ENCODE measurements at regions not wholly inside any gene's neighbourhood (a gene's known extent, or its start where the extent isn't known, plus 50 kb on each side); places are given as distances from the start of the nearest gene placed in this dataset.

GRCh38 chr9:711761-712553 lies 129.5 kb upstream of the DMRT1 start (continued):
- TF ChIP-seq SIN3A (IDR thresholded peaks at IDR 0.05; ENCODE audit: low read depth, low read length) (no peak), NR2C1 (IDR thresholded peaks at IDR 0.05) (no peak), CTCF (IDR thresholded peaks at IDR 0.05 in 2 of 3, conservative IDR thresholded peaks at IDR 0.05 in 1 of 3; ENCODE audit: control insufficient read depth in 2 of 3, extremely low read depth in 1 of 3, insufficient read depth in 1 of 3, low read depth in 3 of 3, low read length in 3 of 3) (no peak), MTA3 (IDR thresholded peaks at IDR 0.05; ENCODE audit: borderline replicate concordance, low read length) (no peak)

- WGBS (ENCODE audit: insufficient coverage, insufficient replicate concordance, low lambda C conversion rate, missing lambda C conversion rate), result 61% methylated on average over 16 of the region's 16 CpGs
- RAD21 ChIA-PET (ENCODE audit: unreplicated experiment), result no interaction called here
- TF ChIP-seq NRF1 (conservative IDR thresholded peaks at IDR 0.05; ENCODE audit: low read depth, low read length) (no peak), IRF3 (IDR thresholded peaks at IDR 0.05) (no peak), RB1 (IDR thresholded peaks at IDR 0.05; ENCODE audit: borderline replicate concordance) (no peak), BMI1 (IDR thresholded peaks at IDR 0.05; ENCODE audit: borderline replicate concordance) (no peak), SMARCA5 (IDR thresholded peaks at IDR 0.05) (no peak), IKZF1 (conservative IDR thresholded peaks at IDR 0.05) (no peak), ELK1 (IDR thresholded peaks at IDR 0.05; ENCODE audit: low read depth, low read length) (no peak), YBX1 (IDR thresholded peaks at IDR 0.05) (no peak), MEF2A (IDR thresholded peaks at IDR 0.05; ENCODE audit: insufficient read depth, low read depth, low read length) (no peak), PRDM15 (CRISPR knock-in tag; IDR thresholded peaks at IDR 0.05) (no peak)
Observed at GRCh38 chr9:712643-713042, 128.9 kb upstream of the DMRT1 start.

More at GRCh38 chr9:712643-713042, 128.9 kb upstream of the DMRT1 start:
- in situ Hi-C loops (cut with MboI), result no loop called here
- no peaks in the 10 kb centered on the region for H3K79me2 ChIP-seq (ENCODE audit: control insufficient read depth, insufficient read depth, low read length)
- FAIRE-seq (no peak), ATAC-seq (no peak), DNase-seq (ENCODE audit: low read depth, low spot score) (no peak)
- ChIA-PET CTCF (no interaction called here), SMC1A (ENCODE audit: uncharacterized antibody, unreplicated experiment) (no interaction called here), POLR2A (no interaction called here)
- H2AFZ ChIP-seq (ENCODE audit: control insufficient read depth, low read depth, low read length), result no peak overlapping the region
- H3K9ac ChIP-seq (ENCODE audit: control insufficient read depth, insufficient read depth, low read length), result no peak overlapping the region
- H3K4me3 ChIP-seq, result no peak overlapping the region
- no peak overlapping the region for H3K4me2 ChIP-seq (ENCODE audit: control insufficient read depth, insufficient read depth)
- no peak overlapping the region for H3K27ac ChIP-seq (ENCODE audit: control insufficient read depth, insufficient read depth)
- BruUV-seq (replicated peaks), result no TSS peak
- H3K36me3 ChIP-seq (ENCODE audit: control insufficient read depth in 2 of 2, insufficient read depth in 2 of 2, low read length in 1 of 2), result no peaks in the 10 kb centered on the region
- no peaks in the 10 kb centered on the region for H3K4me1 ChIP-seq (ENCODE audit: control insufficient read depth, insufficient read depth, low read length)
- peaks cover 0 to 3% of the 10 kb centered on the region in 2 experiments; a peak in 2 of 4 replicates for H3K27me3 ChIP-seq (replicated peaks in 1 of 2; ENCODE audit: control insufficient read depth in 2 of 2, insufficient read depth in 2 of 2, low read length in 1 of 2)
- H3K9me3 ChIP-seq (replicated peaks; ENCODE audit: control insufficient read depth, insufficient read depth, low read length), result no peaks in the 10 kb centered on the region
- H4K20me1 ChIP-seq (ENCODE audit: control insufficient read depth, insufficient read depth), result no peaks in the 10 kb centered on the region
- intact Hi-C loops (cut with micrococcal nuclease; ENCODE audit: unreplicated experiment), result no loop called here

Measured in GM12878 (cell line).